Dendritic cell treated with granulocyte-macrophage colony-stimulating factor and Interleukin-4, amounts not matched to agents 40 ng/mL and 50 ng/mL, for 4 days (primary cell): ENCODE measurements at regions not wholly inside any gene's neighbourhood (a gene's known extent, or its start where the extent isn't known, plus 50 kb on each side); places are given as distances from the start of the nearest gene placed in this dataset.
"Not testable (repeated sequence)": the region's sequence is repeated elsewhere in the genome, so short reads cannot be mapped to it uniquely, and the experiment has no call there.

ENCODE experiments used
- H3K27ac Mint-ChIP-seq: one replicate; pipeline ENCODE4 v1.8.0; 2022; ENCODE audit warnings: mild to moderate bottlenecking, mixed read lengths
- H3K27me3 Mint-ChIP-seq: one replicate; pipeline ENCODE4 v1.8.0; 2022; ENCODE audit warnings: mild to moderate bottlenecking, mixed read lengths
- H3K36me3 Mint-ChIP-seq: one replicate; pipeline ENCODE4 v1.8.0; 2022; ENCODE audit warnings: low read depth, mixed read lengths
- H3K4me1 Mint-ChIP-seq: one replicate; pipeline ENCODE4 v1.8.0; 2022; ENCODE audit warnings: low read depth, mixed read lengths
- H3K4me3 Mint-ChIP-seq: one replicate; pipeline ENCODE4 v1.8.0; 2022; ENCODE audit warnings: mild to moderate bottlenecking, moderate library complexity, mixed read lengths
- H3K9me3 Mint-ChIP-seq: one replicate; pipeline ENCODE4 v1.8.0; 2022; ENCODE audit warnings: mixed read lengths
- intact Hi-C: fragments of 100-400 bp; cut with micrococcal nuclease; formaldehyde crosslinking; loops from one replicate; pipeline ENCODE4 v1.15.0; 2022

DNA sequence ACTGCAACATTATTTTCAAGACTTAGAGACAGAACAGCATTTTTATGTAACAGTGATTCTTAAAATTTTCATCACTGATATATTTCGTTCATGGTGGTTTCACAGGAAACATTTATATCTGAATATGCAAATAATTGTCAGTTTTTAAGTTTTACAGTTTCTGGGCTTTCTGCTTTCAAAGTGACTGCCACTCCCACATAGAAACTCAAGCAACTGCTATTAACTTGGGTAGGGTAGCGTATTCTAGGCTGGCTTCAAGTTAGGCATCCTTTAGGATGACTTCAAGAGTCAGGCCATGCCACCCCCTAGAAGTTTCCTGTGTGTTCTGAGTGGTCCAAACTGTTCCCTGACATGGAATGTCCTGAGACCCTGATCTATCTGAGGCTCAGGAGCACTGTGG, 123.6 kb upstream of the TSPAN8 start:
- Mint-ChIP-seq H3K36me3 (no peaks in the 10 kb centered on the region), H3K4me3 (no peak overlapping the region), H3K27me3 (no peaks in the 10 kb centered on the region), H3K4me1 (no peaks in the 10 kb centered on the region), H3K9me3 (peaks cover 6% of the 10 kb centered on the region), H3K27ac (no peak overlapping the region)
- intact Hi-C loops, result no loop called here

DNA sequence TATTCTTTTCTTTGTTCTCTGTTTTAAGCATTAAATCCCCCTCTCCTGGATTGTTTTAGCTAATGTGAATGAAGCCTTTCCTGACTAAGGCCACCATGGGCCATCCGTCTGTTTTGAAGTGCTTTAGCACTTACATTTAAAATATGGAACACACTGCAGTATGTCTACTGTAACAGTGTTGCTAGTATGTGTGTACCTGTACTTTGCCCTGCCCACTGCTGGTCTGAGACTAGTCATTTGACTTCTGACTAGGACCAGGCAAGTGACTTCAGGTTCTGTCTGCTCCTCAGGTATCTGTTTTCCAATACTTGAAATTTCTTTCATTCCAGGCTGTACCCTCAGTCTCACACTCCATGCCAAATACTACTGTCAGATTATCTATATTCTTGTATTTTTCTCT, 120.1 kb upstream of the TSPAN8 start:
- H3K27ac Mint-ChIP-seq, result no peak overlapping the region
- no peak overlapping the region for H3K4me3 Mint-ChIP-seq
- H3K9me3 Mint-ChIP-seq, result no peaks in the 10 kb centered on the region
- H3K27me3 Mint-ChIP-seq, result no peaks in the 10 kb centered on the region
- intact Hi-C loops, result no loop called here
- no peaks in the 10 kb centered on the region for H3K36me3 Mint-ChIP-seq
- H3K4me1 Mint-ChIP-seq, result no peaks in the 10 kb centered on the region

DNA sequence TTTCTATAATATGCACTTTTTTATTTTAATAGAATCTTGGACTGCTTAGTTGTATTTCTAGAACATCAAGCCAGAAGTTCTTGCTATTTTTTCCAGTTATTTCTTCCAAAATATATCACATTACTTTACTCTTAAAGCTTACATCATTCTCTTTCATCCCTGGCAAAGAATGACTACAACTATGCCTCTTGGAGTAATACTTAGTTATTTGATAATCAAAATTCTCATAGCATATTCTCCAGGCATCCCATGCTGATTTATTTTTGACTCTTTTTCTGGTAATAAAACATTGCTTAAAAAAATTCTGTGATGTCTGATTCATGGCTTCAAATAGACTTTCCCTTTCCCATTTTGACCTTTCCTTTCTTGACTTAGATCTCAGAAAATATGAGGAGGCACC, 118.7 kb upstream of the TSPAN8 start:
- no peak overlapping the region for H3K27ac Mint-ChIP-seq
- H3K4me3 Mint-ChIP-seq, result no peak overlapping the region
- H3K36me3 Mint-ChIP-seq, result no peaks in the 10 kb centered on the region
- H3K9me3 Mint-ChIP-seq, result no peaks in the 10 kb centered on the region
- intact Hi-C loops, result no loop called here
- H3K4me1 Mint-ChIP-seq, result no peaks in the 10 kb centered on the region
- H3K27me3 Mint-ChIP-seq, result no peaks in the 10 kb centered on the region

DNA sequence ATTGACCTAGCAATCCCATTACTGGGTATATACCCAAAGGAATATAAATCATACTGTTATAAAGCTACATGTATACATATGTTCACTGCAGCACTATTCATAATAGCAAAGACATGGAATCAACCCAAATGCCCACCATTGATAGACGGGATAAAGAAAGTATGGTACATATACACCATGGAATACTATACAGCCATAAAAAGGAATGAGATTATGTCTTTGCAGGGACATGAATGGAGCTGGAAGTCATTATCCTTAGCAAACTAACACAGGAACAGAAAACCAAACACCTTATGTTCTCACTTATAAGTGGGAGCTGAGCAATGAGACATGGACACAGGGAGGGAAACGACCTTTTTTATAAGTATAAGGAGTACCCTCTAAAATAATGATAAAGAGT, 113.0 kb upstream of the TSPAN8 start:
- intact Hi-C loops, H3K27me3 Mint-ChIP-seq, H3K4me1 Mint-ChIP-seq, H3K9me3 Mint-ChIP-seq, H3K27ac Mint-ChIP-seq, H3K4me3 Mint-ChIP-seq, H3K36me3 Mint-ChIP-seq: not testable (repeated sequence)

DNA sequence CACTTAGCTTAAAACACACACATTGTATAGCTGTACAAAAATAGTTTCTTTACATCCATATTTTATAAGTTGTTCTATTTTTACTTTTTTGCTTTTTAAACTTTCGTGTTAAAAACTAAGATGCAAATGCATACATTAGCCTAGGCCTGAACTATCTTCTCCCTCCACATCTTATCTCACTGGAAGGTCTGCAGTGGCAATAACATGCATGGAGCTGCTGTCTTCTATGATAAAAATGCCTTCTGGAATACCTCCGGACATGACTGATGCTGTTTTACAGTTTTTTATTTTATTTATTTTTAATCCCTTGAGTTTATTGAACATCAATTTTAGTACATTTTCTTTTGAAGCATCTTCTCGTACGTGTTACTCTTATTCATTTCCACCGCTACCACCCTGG, 112.3 kb upstream of the TSPAN8 start:
- H3K9me3 Mint-ChIP-seq, result no peaks in the 10 kb centered on the region
- no peak overlapping the region for H3K27ac Mint-ChIP-seq
- intact Hi-C loops, result no loop called here
- no peak overlapping the region for H3K4me3 Mint-ChIP-seq
- no peaks in the 10 kb centered on the region for H3K27me3 Mint-ChIP-seq
- no peaks in the 10 kb centered on the region for H3K4me1 Mint-ChIP-seq
- no peaks in the 10 kb centered on the region for H3K36me3 Mint-ChIP-seq

DNA sequence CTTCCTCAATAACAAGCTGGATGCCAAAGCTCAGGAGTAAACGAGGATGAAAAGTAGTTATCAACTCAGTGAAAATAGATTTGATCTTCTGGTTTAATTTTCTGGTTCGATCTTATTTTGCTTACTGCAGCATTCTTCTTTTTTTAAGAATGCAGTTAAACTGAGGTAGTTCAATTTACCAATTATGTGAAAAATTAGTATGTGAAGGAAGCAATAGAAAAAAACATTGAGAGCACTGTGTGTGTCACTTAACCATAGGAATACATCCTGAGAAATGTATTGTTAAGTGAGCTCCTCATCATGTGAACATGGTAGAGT, 111.4 kb upstream of the TSPAN8 start:
- H3K27me3 Mint-ChIP-seq, result no peaks in the 10 kb centered on the region
- H3K9me3 Mint-ChIP-seq, result no peaks in the 10 kb centered on the region
- H3K4me1 Mint-ChIP-seq, result no peaks in the 10 kb centered on the region
- H3K4me3 Mint-ChIP-seq, result no peak overlapping the region
- intact Hi-C loops, result no loop called here
- H3K27ac Mint-ChIP-seq, result no peak overlapping the region
- H3K36me3 Mint-ChIP-seq, result no peaks in the 10 kb centered on the region

DNA sequence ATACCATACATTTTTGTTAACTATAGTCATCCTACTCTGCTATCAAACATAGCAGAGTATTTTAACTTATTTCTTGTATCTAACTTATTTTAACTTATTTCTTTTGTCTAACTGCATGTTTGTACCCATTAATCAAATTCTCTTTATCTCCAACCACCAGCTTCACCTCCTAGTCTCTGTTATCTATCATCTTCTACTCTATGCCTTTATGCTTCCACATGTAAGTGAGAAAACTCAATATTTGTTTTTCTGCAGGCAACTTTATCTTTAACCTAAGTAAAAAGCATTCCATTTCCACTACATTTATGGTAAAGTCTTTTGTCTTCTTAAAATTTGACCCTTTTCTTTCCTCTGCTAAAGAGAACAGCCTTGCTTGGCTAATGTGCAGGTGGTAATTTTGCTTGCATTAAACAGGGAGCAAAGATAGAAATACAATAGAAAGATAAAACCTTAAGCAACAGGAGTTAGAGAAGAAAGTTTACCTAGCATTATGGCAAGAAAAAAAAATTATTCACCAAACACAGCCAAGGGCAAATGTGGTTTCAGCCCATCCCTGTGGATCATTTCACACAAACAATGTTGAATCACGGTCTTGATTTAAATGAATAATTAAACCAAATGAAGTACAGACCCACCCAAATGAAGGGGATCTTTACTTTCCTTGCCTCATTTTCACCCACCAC, 110.9 kb upstream of the TSPAN8 start:
- no peaks in the 10 kb centered on the region for H3K4me1 Mint-ChIP-seq
- no peaks in the 10 kb centered on the region for H3K27me3 Mint-ChIP-seq
- intact Hi-C loops, result no loop called here
- H3K4me3 Mint-ChIP-seq, result no peak overlapping the region
- no peak overlapping the region for H3K27ac Mint-ChIP-seq
- peaks cover under 1% of the 10 kb centered on the region for H3K9me3 Mint-ChIP-seq
- no peaks in the 10 kb centered on the region for H3K36me3 Mint-ChIP-seq

DNA sequence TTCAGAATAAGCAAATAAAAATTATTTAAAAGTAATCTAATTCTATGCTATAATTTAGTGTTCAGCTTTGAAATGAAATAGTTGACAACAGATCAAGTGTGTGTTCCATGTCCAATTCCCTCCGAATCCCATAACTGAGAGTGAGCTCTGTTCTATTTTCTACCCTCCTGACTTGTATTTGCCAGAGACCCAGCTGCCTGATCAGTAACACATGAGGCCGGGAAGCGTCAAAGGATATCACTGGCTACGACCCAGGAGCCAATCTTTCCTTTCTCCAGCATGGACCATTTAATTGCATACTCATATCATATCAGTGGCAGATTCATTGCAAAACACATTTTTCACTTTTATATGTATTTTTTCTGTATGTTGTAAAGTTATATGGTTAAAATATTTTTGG, 108.8 kb upstream of the TSPAN8 start:
- Mint-ChIP-seq H3K27me3 (no peaks in the 10 kb centered on the region), H3K36me3 (no peaks in the 10 kb centered on the region), H3K4me1 (no peaks in the 10 kb centered on the region), H3K9me3 (peaks cover 11% of the 10 kb centered on the region), H3K27ac (no peak overlapping the region), H3K4me3 (no peak overlapping the region)
- intact Hi-C loops, result no loop called here

DNA sequence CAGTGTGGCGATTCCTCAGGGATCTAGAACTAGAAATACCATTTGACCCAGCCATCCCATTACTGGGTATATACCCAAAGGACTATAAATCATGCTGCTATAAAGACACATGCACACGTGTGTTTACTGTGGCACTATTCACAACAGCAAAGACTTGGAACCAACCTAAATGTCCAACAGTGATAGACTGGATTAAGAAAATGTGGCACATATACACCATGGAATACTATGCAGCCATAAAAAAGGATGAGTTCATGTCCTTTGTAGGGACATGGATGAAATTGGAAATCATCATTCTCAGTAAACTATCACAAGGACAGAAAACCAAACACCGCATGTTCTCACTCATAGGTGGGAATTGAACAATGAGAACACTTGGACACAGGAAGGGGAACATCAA, 107.9 kb upstream of the TSPAN8 start:
- H3K4me1 Mint-ChIP-seq, H3K4me3 Mint-ChIP-seq, H3K27me3 Mint-ChIP-seq, intact Hi-C loops, H3K36me3 Mint-ChIP-seq, H3K27ac Mint-ChIP-seq: not testable (repeated sequence)
- peaks cover 11% of the 10 kb centered on the region for H3K9me3 Mint-ChIP-seq

DNA sequence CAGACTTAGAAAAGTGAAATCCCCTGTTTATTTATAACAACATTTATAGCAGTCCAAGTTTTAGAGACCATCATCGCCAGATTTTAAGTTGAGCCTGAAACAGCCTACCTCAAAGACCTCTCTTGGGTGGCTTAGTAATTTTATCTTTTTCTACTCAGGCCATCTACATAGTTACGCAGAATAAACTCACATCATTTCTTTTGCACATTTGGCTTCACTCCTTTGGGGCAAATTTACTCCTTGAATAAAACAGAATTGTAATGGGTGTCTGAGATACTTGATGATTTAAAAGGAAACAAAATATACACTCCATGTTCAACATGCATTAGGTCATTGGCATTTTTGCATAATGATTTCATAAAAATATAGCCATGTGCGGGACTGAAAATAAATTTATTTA, 104.7 kb upstream of the TSPAN8 start:
- no peak overlapping the region for H3K27ac Mint-ChIP-seq
- intact Hi-C loops, result no loop called here
- no peaks in the 10 kb centered on the region for H3K36me3 Mint-ChIP-seq
- H3K4me1 Mint-ChIP-seq, result no peaks in the 10 kb centered on the region
- H3K27me3 Mint-ChIP-seq, result no peaks in the 10 kb centered on the region
- peaks cover 24% of the 10 kb centered on the region for H3K9me3 Mint-ChIP-seq
- H3K4me3 Mint-ChIP-seq, result no peak overlapping the region

DNA sequence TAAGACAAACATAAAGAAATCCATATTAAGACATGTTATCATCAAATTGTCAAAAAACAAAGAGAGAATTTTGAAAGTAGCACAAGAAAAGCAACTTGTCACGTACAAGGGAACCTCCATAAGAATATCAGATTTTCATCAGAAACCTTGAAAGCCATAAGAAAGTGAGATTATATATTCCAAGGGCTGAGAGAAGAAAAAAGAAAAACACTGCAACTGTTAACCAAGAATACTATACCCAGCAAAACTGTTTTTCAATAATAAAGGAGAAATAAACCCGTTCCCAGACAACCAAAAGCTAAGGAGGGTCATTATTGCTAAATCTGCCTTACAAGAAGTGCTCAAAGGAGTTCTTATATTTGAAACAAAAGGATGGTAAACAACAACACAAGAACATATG, 94.7 kb upstream of the TSPAN8 start:
- intact Hi-C loops, result no loop called here
- H3K4me3 Mint-ChIP-seq, result no peak overlapping the region
- H3K27me3 Mint-ChIP-seq, result no peaks in the 10 kb centered on the region
- H3K27ac Mint-ChIP-seq, result no peak overlapping the region
- H3K4me1 Mint-ChIP-seq, result no peaks in the 10 kb centered on the region
- H3K9me3 Mint-ChIP-seq, result peaks cover 55% of the 10 kb centered on the region
- H3K36me3 Mint-ChIP-seq, result no peaks in the 10 kb centered on the region

DNA sequence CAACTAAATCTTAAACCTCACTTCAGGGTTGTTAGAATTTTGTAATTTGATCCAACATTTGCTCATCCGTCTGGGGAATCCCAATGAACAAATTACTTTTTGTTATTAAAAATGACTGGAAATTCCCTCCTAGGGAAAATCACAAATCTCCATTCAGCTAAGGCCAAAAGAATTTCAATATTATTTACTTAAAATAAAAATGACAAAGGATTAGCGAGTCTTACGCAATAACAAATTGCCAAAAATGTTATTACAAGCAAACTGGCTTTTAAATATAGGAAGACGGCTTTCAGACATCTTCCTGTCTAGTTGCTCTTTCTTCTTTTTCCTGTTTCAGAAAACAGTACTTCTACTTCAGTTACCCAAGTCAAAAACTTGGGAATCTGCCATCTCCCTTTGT, 92.4 kb upstream of the TSPAN8 start:
- intact Hi-C loops, result no loop called here
- Mint-ChIP-seq H3K27ac (no peak overlapping the region), H3K9me3 (peaks cover 44% of the 10 kb centered on the region), H3K4me3 (no peak overlapping the region), H3K36me3 (no peaks in the 10 kb centered on the region), H3K27me3 (no peaks in the 10 kb centered on the region), H3K4me1 (no peaks in the 10 kb centered on the region)

DNA sequence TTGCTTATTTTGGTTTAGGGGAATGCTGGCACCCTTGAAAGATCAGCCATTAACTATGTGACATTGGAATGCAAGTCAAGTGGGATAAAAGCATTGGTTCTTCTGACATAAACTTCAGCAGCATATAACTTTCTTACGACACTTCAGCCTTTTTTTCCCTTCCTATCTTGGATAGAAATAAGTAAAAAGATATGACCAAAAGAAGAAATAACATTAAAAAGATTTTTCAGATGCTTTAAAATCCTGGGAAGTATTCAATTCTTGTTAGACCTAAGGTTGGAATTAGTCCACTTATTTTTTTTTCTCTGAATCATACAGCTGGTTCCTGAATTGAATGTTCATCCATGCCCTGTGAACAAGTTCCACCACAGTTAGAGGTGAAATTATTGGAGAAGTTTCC, 85.6 kb upstream of the TSPAN8 start:
- H3K9me3 Mint-ChIP-seq, result peaks cover 5% of the 10 kb centered on the region
- H3K27ac Mint-ChIP-seq, result no peak overlapping the region
- H3K4me1 Mint-ChIP-seq, result no peaks in the 10 kb centered on the region
- intact Hi-C loops, result no loop called here
- no peaks in the 10 kb centered on the region for H3K27me3 Mint-ChIP-seq
- no peaks in the 10 kb centered on the region for H3K36me3 Mint-ChIP-seq
- no peak overlapping the region for H3K4me3 Mint-ChIP-seq

DNA sequence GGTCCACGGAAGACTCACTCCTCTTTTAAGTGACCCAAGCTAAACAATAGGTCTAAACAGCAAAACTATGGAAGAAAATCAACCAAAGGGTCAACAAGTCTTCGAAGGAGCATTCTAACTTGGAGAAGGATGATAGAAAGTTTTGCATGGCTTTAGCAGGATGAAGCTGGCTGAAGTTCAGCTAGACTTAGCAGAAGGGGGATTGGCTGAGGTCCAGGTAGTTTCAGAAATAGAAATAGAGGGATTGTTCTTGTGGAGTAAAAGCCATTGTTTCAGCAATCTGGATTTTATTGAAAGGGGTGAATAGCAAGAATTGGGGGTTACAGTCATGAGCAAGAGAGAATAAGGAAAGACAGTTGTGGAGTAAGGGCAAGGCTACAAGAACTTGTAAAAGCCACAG, 84.7 kb upstream of the TSPAN8 start:
- no peaks in the 10 kb centered on the region for H3K27me3 Mint-ChIP-seq
- H3K4me3 Mint-ChIP-seq, result no peak overlapping the region
- peaks cover 9% of the 10 kb centered on the region for H3K9me3 Mint-ChIP-seq
- H3K4me1 Mint-ChIP-seq, result no peaks in the 10 kb centered on the region
- intact Hi-C loops, result no loop called here
- H3K27ac Mint-ChIP-seq, result no peak overlapping the region
- no peaks in the 10 kb centered on the region for H3K36me3 Mint-ChIP-seq

DNA sequence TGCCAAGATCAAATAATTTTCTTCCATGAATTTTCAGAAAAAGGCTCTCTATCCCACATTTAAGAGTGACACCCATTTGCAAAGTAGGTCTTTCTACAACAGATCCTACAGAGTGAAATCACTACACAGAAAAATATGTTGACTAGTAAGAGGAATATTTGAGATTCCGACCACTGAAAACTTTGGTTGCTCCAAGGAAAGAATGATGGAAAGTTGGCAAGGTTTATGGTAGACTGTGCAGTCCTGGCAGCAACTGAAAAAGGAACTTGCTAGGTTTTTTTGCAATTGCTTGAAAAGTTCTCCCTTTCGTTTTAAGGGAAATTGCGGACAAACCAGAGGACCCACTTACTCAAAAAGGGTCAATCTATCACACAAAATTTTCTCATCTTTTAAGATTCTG, 83.1 kb upstream of the TSPAN8 start:
- Mint-ChIP-seq H3K36me3 (no peaks in the 10 kb centered on the region), H3K27ac (no peak overlapping the region), H3K4me3 (no peak overlapping the region), H3K27me3 (no peaks in the 10 kb centered on the region), H3K4me1 (no peaks in the 10 kb centered on the region), H3K9me3 (peaks cover 9% of the 10 kb centered on the region)
- intact Hi-C loops, result no loop called here
